HG02588 (cell line): ENCODE measurements at regions not wholly inside any gene's neighbourhood (a gene's known extent, or its start where the extent isn't known, plus 50 kb on each side); places are given as distances from the start of the nearest gene placed in this dataset.

ENCODE experiments used
- ATAC-seq: cut with Tn5 transposase; IDR thresholded peaks from one replicate; pipeline ENCODE4 v1.9.1; 2021; ENCODE audit warnings: mild to moderate bottlenecking, moderate library complexity; ENCODE audit not compliant: unreplicated experiment

DNA sequence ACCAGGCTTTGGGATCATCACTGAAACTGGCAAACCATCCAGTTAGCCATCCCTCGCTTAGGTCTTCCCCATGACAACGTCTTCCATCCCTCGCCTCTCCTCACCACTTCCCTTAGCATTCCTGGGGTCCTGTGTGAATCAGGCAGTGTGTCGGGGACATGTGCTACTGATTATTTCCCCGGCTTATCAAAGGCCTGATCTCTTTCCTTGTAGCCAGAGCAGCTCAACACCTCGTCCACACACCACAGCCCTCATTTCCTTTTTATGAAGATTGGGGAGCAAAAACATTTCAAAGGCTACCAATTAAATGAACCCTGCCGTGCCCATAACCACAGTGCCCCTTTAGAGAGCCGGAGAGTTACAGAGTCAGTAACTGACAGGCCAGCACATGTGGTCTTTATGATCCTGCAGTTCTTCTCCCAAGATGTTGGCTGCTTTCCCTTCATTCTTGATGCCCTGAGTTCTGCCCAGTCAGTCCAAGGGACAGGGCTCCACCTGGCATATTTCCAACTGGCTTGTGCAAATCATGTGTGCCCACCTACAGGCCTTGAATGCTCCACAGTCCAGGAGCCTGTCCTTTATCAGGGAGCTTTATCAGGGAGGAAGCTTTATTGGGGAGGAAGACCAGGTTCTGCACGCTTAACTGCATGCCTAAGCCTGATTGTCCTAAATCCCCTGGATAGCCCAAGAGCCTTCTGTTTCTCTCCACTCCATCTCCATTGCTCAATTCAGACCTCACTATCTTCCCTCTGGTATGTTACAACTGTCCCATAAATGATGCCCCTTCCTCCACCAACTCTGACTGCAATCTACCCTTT is 343.1 kb downstream of the CYRIA start:
- ATAC-seq = no peak

GRCh38 chr2:16321872-16322271 is 343.8 kb downstream of the CYRIA start:
- ATAC-seq = no peak

DNA sequence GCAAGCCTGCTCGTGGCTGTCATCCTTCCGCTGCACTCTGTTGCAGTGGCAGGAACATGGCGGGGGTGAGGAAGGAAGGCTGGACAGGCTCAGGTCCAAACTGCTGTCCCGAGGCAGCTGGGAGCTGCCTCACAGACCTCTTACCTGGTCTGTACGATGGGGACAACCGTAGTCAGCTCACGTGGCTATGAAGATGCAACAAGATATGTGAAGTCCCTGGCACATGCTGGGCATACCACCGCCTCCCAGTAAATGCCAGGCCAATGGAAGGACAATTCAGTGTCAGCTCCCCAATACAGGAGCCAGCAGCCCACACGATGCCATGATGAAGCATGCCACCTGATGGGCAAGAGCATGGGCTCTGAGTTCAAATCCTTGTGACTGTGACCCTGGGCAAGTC is 344.4 kb downstream of the CYRIA start:
- ATAC-seq = no peak

DNA sequence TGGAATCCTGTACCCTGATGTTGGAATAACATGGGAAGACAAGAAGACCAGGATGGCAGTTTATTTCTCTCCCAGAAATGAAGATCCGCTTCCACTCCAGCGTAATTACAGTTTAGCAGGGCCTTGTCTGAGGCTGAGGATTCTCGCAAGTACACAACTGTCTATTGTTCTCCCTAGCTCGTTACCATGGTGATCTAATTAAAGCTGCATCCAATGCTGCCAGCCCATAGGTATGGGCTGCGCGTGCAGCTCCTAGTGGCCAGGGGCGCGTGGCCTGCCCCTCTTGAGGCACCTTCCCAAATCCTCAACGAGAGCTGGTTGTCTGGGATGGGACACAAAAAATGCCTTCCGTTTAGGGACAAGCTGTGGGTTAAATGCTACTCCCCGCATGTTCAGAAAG is 344.9 kb downstream of the CYRIA start:
- ATAC-seq = no peak

DNA sequence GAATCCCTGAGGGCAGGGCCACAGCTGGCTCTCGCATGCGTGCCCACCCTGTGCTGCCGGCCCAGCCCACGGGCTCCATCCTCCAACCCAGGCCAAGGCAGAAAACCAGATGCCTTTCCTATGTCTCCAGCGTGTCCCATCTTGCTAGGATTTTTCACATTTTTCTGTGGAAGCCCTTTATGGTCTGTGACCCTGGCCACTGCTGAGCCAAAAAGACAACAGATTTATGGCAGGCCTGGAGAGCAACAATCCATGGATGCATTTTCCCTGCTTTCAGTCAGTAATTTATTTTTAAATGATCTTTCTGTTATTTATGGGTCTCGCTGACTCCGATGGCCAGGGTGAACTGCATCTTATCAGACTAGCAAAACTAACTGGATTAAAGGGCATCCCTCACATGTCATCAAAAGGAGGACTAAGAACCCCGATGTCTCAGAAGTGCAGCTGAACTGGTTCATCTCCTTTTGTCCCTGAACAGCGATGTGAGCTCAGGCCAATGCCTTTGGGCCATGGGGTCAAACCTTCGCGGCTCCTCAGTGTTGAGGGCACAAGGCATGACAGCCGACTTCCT is 346.0 kb downstream of the CYRIA start:
- ATAC-seq = no peak

GRCh38 chr2:16318474-16319195 is 347.0 kb downstream of the CYRIA start:
- no peak for ATAC-seq

- ATAC-seq = no peak
These were observed 347.6 kb downstream of the CYRIA start for GRCh38 chr2:16318051-16318450.

- no peak for ATAC-seq
These were observed 348.3 kb downstream of the CYRIA start for GRCh38 chr2:16317211-16317830.

GRCh38 chr2:16316456-16317210 is 349.0 kb downstream of the CYRIA start:
- ATAC-seq = no peak

GRCh38 chr2:16315908-16316307 is 349.7 kb downstream of the CYRIA start:
- ATAC-seq = no peak

DNA sequence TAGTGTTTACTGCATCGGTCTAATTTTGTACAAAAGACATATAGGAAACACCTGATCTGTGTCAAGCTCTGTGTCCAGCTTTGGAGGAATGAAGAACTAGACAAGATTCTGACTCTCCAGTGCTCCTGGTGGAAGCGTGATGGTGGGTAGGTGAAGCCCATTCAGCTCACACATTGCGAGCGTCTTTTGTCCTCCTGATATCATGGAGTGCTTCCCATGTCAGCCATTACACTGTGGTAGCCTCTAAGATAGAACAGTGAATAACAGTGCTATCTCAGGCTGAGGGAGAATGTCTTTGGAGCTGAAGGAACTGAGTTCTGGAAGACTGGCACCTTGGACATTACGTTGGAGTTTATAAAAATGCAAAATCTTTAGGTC is 350.2 kb downstream of the CYRIA start:
- ATAC-seq = no peak

DNA sequence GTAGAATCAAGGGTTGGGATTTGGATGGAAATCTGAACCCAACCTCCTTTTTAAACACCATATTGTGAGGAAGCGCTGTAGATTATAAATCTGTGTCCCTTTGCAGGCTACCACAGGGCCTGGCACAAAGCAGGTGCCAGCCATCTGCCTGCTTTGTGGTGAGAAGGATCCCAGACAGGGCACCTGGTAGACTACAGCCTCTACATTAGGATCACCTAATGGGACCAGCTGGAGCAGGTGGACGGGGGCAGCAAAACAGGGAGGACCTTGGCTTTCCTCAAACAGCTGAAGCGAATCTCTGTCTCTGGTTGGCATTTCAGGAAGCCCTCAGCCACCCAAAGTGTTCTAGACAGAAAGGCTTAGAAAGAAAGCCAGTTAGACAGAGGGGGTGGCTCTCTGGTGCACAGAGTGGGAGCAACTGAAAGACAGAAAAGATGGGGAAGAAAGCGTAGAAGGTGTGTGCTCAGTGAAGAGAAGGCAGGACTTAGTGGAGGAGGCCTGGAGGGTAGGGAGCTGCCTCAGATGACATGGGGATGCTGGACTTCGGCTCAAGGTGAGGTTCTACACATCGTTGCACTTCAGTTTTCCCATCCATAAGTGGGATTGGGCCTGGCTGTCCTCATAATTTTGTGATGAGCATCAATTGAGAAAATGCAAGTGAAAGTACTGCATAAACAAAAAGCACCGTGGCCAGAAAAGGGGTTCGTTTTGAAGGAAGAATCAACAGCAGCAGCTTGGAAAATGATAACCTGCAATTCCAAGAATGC is 350.8 kb downstream of the CYRIA start:
- no peak for ATAC-seq

GRCh38 chr2:16314001-16314400 is 351.6 kb downstream of the CYRIA start:
- ATAC-seq = no peak

DNA sequence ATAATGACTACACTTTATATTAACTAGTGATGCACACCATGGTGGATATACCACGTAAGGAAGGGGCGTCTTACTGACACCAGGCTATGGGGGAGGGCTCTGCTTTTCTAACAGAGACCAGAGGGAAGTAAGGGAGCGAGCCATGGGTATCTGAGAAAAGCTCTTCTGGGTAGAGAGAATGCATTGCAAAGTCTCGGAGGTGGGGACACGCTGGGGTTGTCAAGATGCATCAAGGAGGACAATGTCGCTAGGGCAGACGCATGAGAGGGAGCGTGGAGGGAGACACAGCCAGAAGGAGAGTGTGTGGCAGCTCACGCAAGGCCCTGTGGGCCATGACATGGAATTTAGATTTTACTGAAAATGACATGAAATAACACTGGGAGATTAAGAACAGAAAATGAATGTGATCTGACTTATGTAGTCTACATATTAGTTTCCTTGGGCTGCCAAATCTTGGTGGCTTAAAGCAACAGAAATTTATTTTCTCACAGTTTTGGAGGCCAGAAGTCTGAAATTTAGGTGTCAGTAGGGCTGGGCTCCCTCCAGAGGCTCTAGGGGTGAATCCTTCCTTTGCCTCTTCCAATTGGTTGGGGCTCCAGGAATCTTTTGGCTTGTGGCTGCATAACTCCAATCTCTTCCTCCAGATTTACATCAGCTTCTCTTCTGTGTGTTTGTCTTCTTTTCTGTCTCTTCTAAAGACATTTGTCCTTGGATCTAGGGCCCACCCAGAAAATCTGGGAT is 352.2 kb downstream of the CYRIA start:
- no peak for ATAC-seq

DNA sequence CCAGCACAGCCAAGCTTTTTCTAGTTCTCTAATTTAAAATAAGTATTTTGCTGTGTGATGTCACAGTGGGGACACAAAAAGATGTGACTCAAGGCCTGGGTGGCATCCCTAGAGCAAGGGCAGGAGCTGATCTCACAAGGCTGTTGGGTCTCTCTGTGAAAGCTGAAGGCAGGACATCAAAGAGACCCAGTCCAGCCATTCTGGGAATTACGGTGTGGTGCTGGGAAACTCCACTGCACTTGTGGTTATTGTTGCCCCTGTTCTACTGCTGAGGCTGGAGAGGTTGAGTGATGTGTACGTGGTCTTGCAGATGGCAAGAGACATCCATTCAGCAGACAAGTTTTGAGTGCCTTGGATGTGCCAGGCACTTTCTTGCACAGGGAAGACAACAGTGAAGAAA is 352.9 kb downstream of the CYRIA start:
- ATAC-seq = no peak

GRCh38 chr2:16311521-16312440 is 353.9 kb downstream of the CYRIA start:
- no peak for ATAC-seq

- ATAC-seq = no peak
These were observed 356.8 kb downstream of the CYRIA start for GRCh38 chr2:16308816-16309215.

DNA sequence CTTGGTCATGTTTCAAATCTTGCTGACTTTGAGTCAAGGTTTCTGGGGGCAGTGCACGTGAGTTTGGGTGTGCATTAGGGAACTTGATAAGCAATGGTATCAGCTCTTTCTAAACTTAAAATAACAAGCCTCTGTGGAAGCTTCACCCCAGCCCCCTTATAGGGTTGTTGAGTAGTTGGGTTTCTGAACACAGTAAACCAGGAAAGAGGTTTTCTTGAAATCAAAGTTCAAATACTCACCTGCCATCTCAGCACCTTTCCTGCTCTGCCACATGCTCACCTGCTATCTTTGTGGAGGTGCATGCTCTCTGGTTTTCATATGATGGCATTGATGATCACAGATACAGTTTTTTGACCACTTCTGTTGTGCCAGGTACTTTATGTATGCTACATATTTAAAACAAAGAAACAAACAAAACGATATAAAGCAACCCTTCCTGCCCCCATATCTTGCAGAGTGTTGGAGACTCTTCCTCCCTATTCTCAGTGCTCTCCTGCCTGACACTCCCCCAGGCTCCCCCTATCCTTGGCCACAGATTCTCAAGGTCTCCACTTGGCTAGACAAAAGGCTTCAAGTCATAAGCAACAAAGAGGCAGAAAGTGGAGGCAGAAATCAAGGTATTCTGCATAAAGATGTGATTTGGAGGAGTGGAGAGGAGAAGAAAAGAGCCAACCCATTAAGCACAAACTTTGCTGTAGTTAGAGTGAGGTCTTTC is 360.6 kb downstream of the CYRIA start:
- no peak for ATAC-seq
